A549 (cell line): ENCODE measurements at regions not wholly inside any gene's neighbourhood (a gene's known extent, or its start where the extent isn't known, plus 50 kb on each side); places are given as distances from the start of the nearest gene placed in this dataset.

Source experiments
- ATAC-seq, 2 experiments: fragments of 200-7000 bp in 1 of 2; fragments of >200 bp in 1 of 2; cut with Nextera tagmentation in 1 of 2; cut with Tn5 transposase in 1 of 2; 3 replicates each; pipeline versions ENCODE4 v1.8.0 to v1.9.1; 2018 to 2020; ENCODE audit warnings: mild to moderate bottlenecking in 1 of 2, moderate library complexity in 1 of 2
- CTCF ChIA-PET: fragments of 300-600 bp; sonication (Branson Sonifier 250); formaldehyde crosslinking; extraction: SDS; loops from one replicate; lab custom pipeline; 2021; ENCODE audit warnings: antibody characterized with exemption, inconsistent platforms; lab: Yijun Ruan, JAX
- POLR2A ChIA-PET: fragments of 350-600 bp; formaldehyde crosslinking; extraction: SDS; loops from one replicate; lab custom pipeline; 2021; ENCODE audit warnings: antibody characterized with exemption, inconsistent platforms; lab: Yijun Ruan, JAX
- DNase-seq, 2 experiments: peaks; one replicate each; pipeline versions ENCODE4 v3.0.0 to v3.0.0-alpha.2; 2011 to 2016; ENCODE audit warnings: low read depth in 1 of 2, low spot score in 1 of 2
- FAIRE-seq: peaks from 2 replicates; lab custom pipeline; 2011; peaks lifted over from hg19 to GRCh38; lab: Jason Lieb, UNC
- H3K27ac ChIP-seq, 2 experiments: fragments of >200 bp; sonication (Bioruptor Twin); formaldehyde crosslinking; 3 replicates each; pipeline ENCODE4 v1.5.1; 2016 to 2017
- H3K4me1 ChIP-seq: fragments of >200 bp; sonication (Bioruptor Twin); formaldehyde crosslinking; 3 replicates; pipeline ENCODE4 v1.6.1; 2016
- H3K4me2 ChIP-seq: fragments of >200 bp; sonication (Bioruptor Twin); formaldehyde crosslinking; 3 replicates; pipeline ENCODE4 v1.6.1; 2016
- H3K4me3 ChIP-seq: fragments of >200 bp; sonication (Bioruptor Twin); formaldehyde crosslinking; 3 replicates; pipeline ENCODE4 v1.5.1; 2016
- H3K9me3 ChIP-seq: fragments of >200 bp; sonication (Bioruptor Twin); formaldehyde crosslinking; 3 replicates; pipeline ENCODE4 v1.6.1; 2016
- BHLHE40 ChIP-seq: IDR thresholded peaks from 2 replicates; pipeline ENCODE4 v1.6.1; 2012; ENCODE audit warnings: low read depth, low read length, inconsistent platforms
- CHD4 ChIP-seq: fragments of 200-600 bp; sonication (generic); IDR thresholded peaks from 2 replicates; pipeline ENCODE4 v1.6.1; 2016; ENCODE audit warnings: antibody characterized with exemption, mild to moderate bottlenecking, borderline replicate concordance
- CTCF ChIP-seq: fragments of >200 bp; sonication (Bioruptor Twin); formaldehyde crosslinking; IDR thresholded peaks from 3 replicates; pipeline ENCODE4 v1.5.1; 2016
- EHMT2 ChIP-seq: fragments of 200-600 bp; sonication (generic); IDR thresholded peaks from 2 replicates; pipeline ENCODE4 v1.6.1; 2016; ENCODE audit warnings: antibody characterized with exemption, low read depth, mild to moderate bottlenecking, moderate library complexity
- FOSB ChIP-seq: fragments of 250-450 bp; sonication (Bioruptor Pico); IDR thresholded peaks from 2 replicates; pipeline ENCODE4 v1.5.0; 2020; ENCODE audit warnings: mild to moderate bottlenecking, moderate library complexity
- FOXS1 ChIP-seq: fragments of 250-450 bp; sonication (Bioruptor Pico); IDR thresholded peaks from 2 replicates; pipeline ENCODE4 v1.5.0; 2020; ENCODE audit warnings: mild to moderate bottlenecking, moderate library complexity
- HEYL ChIP-seq: fragments of 250-450 bp; sonication (Bioruptor Pico); IDR thresholded peaks from 2 replicates; pipeline ENCODE4 v1.8.0; 2021; ENCODE audit warnings: mild to moderate bottlenecking, moderate library complexity
- HMGXB4 ChIP-seq: fragments of 250-450 bp; sonication (Bioruptor Pico); IDR thresholded peaks from 2 replicates; pipeline ENCODE4 v1.5.0; 2021; ENCODE audit warnings: mild to moderate bottlenecking, moderate library complexity, borderline replicate concordance
- HOXA7 ChIP-seq: fragments of 250-450 bp; sonication (Bioruptor Pico); IDR thresholded peaks from 2 replicates; pipeline ENCODE4 v1.5.0; 2020; ENCODE audit warnings: mild to moderate bottlenecking, moderate library complexity
- HOXB5 ChIP-seq: fragments of 250-450 bp; sonication (Bioruptor Pico); IDR thresholded peaks from 2 replicates; pipeline ENCODE4 v1.5.0; 2020; ENCODE audit warnings: mild to moderate bottlenecking, moderate library complexity
- KDM1A ChIP-seq: fragments of 200-600 bp; sonication (generic); IDR thresholded peaks from 2 replicates; pipeline ENCODE4 v1.6.1; 2016; ENCODE audit warnings: low read depth, mild to moderate bottlenecking
- MAFK ChIP-seq: fragments of 450-650 bp; IDR thresholded peaks from 2 replicates; pipeline ENCODE4 v1.6.1; 2014; ENCODE audit not compliant: partially characterized antibody
- NFE2L2 ChIP-seq: fragments of 150-350 bp; conservative IDR thresholded peaks from 2 replicates; pipeline ENCODE4 v1.6.1; 2014; ENCODE audit warnings: low read length
- NR3C1 ChIP-seq: fragments of >200 bp; sonication (Bioruptor Twin); formaldehyde crosslinking; IDR thresholded peaks from 3 replicates; pipeline ENCODE4 v1.6.1; 2017
- PBX3 ChIP-seq: IDR thresholded peaks from 2 replicates; pipeline ENCODE4 v1.6.1; 2012
- RFX5 ChIP-seq: fragments of 450-650 bp; IDR thresholded peaks from 2 replicates; pipeline ENCODE4 v1.7.1; 2014; ENCODE audit warnings: antibody characterized with exemption, mild to moderate bottlenecking, moderate library complexity
- TFCP2L1 ChIP-seq: fragments of 250-450 bp; sonication (Bioruptor Pico); IDR thresholded peaks from 2 replicates; pipeline ENCODE4 v1.5.0; 2021; ENCODE audit warnings: mild to moderate bottlenecking
- WGBS: methylation state at CpG from one replicate; pipeline ENCODE4 v1.1.6; 2017; ENCODE audit errors: missing lambda C conversion rate; 5-methylcytosine and 5-hydroxymethylcytosine counted together

GRCh38 chr4:119825696-119826095, 197.1 kb upstream of the PDE5A start:
- Histone ChIP-seq H3K4me2 (no peak overlapping the region), H3K27ac (no peak overlapping the region), H3K4me1 (no peaks in the 10 kb centered on the region), H3K9me3 (no peaks in the 10 kb centered on the region), H3K4me3 (no peak overlapping the region)
- FAIRE-seq = no peak
- DNase-seq = no peak
- WGBS = 14% methylated on average over 2 of the region's 2 CpGs
- ATAC-seq = no peak
- ChIA-PET CTCF (no interaction called here), POLR2A (no interaction called here)
- no peak for TF ChIP-seq EHMT2
- no peak for TF ChIP-seq HEYL (CRISPR knock-in tag)
- TF ChIP-seq TFCP2L1 (CRISPR knock-in tag) = no peak
- no peak for TF ChIP-seq HMGXB4 (CRISPR knock-in tag)
- TF ChIP-seq BHLHE40 = no peak
- TF ChIP-seq PBX3 = no peak

GRCh38 chr4:119823891-119824290, 195.3 kb upstream of the PDE5A start:
- POLR2A ChIA-PET = no interaction called here
- CTCF ChIA-PET = no interaction called here
- no peak for ATAC-seq
- no peaks in the 10 kb centered on the region for H3K9me3 ChIP-seq
- no peak for FAIRE-seq
- H3K4me3 ChIP-seq = no peak overlapping the region
- no peak overlapping the region for H3K27ac ChIP-seq
- TF ChIP-seq NR3C1 = no peak
- no peak for TF ChIP-seq CHD4
- no peak for TF ChIP-seq HOXB5 (CRISPR knock-in tag)
- no peak for TF ChIP-seq FOSB
- TF ChIP-seq HMGXB4 (CRISPR knock-in tag) = no peak
- H3K4me1 ChIP-seq = no peaks in the 10 kb centered on the region
- no peak overlapping the region for H3K4me2 ChIP-seq
- no peak for DNase-seq

- no peak overlapping the region for H3K4me2 ChIP-seq
- no peaks in the 10 kb centered on the region for H3K4me1 ChIP-seq
- no peaks in the 10 kb centered on the region for H3K9me3 ChIP-seq
- no peak overlapping the region for H3K27ac ChIP-seq
- WGBS = 22% methylated on average over 1 of the region's 1 CpG
- FAIRE-seq = no peak
- no peak for TF ChIP-seq CHD4
- no peak for TF ChIP-seq RFX5
- no peak for TF ChIP-seq HOXA7 (CRISPR knock-in tag)
- no peak for TF ChIP-seq CTCF
- TF ChIP-seq MAFK = peak; percentile 37
- no peak for TF ChIP-seq FOXS1
- TF ChIP-seq NFE2L2 = peak; percentile 59
- TF ChIP-seq KDM1A = no peak
- POLR2A ChIA-PET = no interaction called here
- ATAC-seq = no peak
- CTCF ChIA-PET = no interaction called here
- no peak for DNase-seq
- no peak overlapping the region for H3K4me3 ChIP-seq
Measured at GRCh38 chr4:119823045-119823444, 194.4 kb upstream of the PDE5A start.
